Activated T-helper 2 cell treated with anti-CD3 and anti-CD28 coated beads, Interferon-gamma antibody, Interleukin-2, Interleukin-4, amounts not matched to agents 10 μg/mL and 5 μg/mL and 100 μg/mL, durations not matched to agents 14 hours and 24 hours and 36 hours (primary cell): ENCODE measurements at regions not wholly inside any gene's neighbourhood (a gene's known extent, or its start where the extent isn't known, plus 50 kb on each side); places are given as distances from the start of the nearest gene placed in this dataset.

Source experiments
- DNase-seq: peaks from one replicate; pipeline ENCODE4 v3.0.0; 2021; ENCODE audit warnings: low spot score
- H3K27ac Mint-ChIP-seq: one replicate; pipeline ENCODE4 v1.8.0; 2021; ENCODE audit warnings: mixed read lengths
- H3K27me3 Mint-ChIP-seq: one replicate; pipeline ENCODE4 v1.8.0; 2021; ENCODE audit warnings: low read depth, mixed read lengths
- H3K36me3 Mint-ChIP-seq: one replicate; pipeline ENCODE4 v1.8.0; 2021; ENCODE audit warnings: low read depth, mixed read lengths
- H3K4me1 Mint-ChIP-seq: one replicate; pipeline ENCODE4 v1.8.0; 2021; ENCODE audit warnings: low read depth, mixed read lengths
- H3K4me3 Mint-ChIP-seq: one replicate; pipeline ENCODE4 v1.8.0; 2021; ENCODE audit warnings: low read depth, mild to moderate bottlenecking, moderate library complexity, mixed read lengths
- H3K9me3 Mint-ChIP-seq: one replicate; pipeline ENCODE4 v1.8.0; 2021; ENCODE audit warnings: mixed read lengths
- intact Hi-C: fragments of 100-400 bp; cut with micrococcal nuclease; formaldehyde crosslinking; loops from one replicate; pipeline ENCODE4 v1.15.1; 2023

DNA sequence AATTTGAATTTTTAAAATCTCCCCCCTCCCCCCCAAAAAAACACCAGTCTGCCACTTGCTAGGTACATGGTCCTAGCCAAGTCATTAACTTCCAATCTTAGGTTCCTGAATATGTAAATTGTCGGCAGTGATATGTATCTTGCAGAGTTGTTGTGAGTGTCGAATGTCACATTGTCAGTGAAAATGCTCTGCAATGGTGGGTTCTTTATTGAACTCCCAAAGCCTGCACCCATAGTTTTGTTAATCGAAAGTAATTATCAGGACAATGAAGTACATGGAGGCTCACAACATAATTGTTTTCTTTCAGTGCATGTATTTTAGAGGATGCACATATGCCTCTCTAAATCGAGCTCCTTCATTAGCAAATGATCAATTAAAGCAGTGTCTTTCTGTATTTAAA, 185.6 kb upstream of the S100G start:
- Mint-ChIP-seq H3K36me3 (no peaks in the 10 kb centered on the region), H3K9me3 (no peaks in the 10 kb centered on the region), H3K27ac (no peak overlapping the region), H3K27me3 (peaks cover 1% of the 10 kb centered on the region), H3K4me3 (no peak overlapping the region), H3K4me1 (no peaks in the 10 kb centered on the region)
- DNase-seq, result no peak
- intact Hi-C loops, result no loop called here

- DNase-seq, result no peak
- Mint-ChIP-seq H3K27ac (no peak overlapping the region), H3K27me3 (peaks cover 1% of the 10 kb centered on the region), H3K4me1 (no peaks in the 10 kb centered on the region), H3K9me3 (no peaks in the 10 kb centered on the region), H3K4me3 (no peak overlapping the region), H3K36me3 (no peaks in the 10 kb centered on the region)
- intact Hi-C loops, result no loop called here
These were observed 184.7 kb upstream of the S100G start for GRCh38 chrX:16465081-16465876.

GRCh38 chrX:16466640-16467432, 183.1 kb upstream of the S100G start:
- Mint-ChIP-seq H3K9me3 (no peaks in the 10 kb centered on the region), H3K4me3 (no peak overlapping the region), H3K27me3 (peaks cover 1% of the 10 kb centered on the region), H3K27ac (no peak overlapping the region), H3K4me1 (no peaks in the 10 kb centered on the region), H3K36me3 (no peaks in the 10 kb centered on the region)
- intact Hi-C loops, result no loop called here
- DNase-seq, result no peak

DNA sequence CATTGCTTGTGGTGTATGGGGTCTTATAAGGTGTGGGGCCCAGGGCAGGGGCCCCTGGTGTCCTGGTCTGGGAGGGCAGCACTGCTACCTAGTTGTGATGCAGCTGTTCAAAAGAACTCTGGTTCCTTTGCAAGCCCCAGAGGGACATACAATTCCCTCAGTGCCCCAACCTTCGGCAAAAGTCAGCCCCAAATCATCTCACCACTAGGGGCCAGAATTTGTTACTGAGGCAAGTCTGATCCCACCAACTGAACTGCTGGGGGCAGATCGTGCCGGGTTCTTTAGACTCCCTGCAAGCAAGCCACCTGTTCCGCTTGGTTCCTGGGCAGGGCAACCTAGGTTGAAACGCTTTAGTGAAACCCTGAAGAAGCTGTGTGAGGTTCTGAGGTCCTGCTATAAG, 180.1 kb upstream of the S100G start:
- DNase-seq, result no peak
- Mint-ChIP-seq H3K4me1 (peaks cover 3% of the 10 kb centered on the region), H3K27ac (no peak overlapping the region), H3K36me3 (no peaks in the 10 kb centered on the region), H3K27me3 (no peaks in the 10 kb centered on the region), H3K4me3 (no peak overlapping the region), H3K9me3 (no peaks in the 10 kb centered on the region)
- intact Hi-C loops, result no loop called here

- Mint-ChIP-seq H3K27ac (no peak overlapping the region), H3K4me1 (peaks cover 3% of the 10 kb centered on the region), H3K4me3 (no peak overlapping the region), H3K36me3 (no peaks in the 10 kb centered on the region), H3K9me3 (no peaks in the 10 kb centered on the region), H3K27me3 (no peaks in the 10 kb centered on the region)
- intact Hi-C loops, result no loop called here
- no peak for DNase-seq
These were observed 177.6 kb upstream of the S100G start for GRCh38 chrX:16472345-16472744.

DNA sequence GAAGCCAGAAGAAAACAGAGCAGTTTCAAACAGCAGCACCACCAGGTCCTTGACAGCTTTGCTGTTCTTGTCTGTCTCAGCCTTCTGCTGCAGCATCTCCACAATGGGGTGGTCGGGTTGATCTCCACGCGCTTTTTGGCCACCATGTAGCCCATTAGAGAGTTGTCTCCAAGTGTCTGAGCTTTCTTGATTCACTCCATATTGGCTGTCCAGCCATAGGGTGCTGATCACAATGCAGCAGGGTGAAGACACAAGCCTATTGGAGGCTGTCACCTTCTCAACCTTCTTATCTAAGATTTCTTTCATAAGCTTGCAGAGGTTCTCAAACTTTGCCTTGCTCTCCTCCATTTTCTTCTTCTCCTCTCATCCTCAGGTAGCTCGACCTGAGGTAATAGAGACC, 175.4 kb upstream of the S100G start:
- intact Hi-C loops, result no loop called here

GRCh38 chrX:16476009-16476408, 173.9 kb upstream of the S100G start:
- no peaks in the 10 kb centered on the region for H3K36me3 Mint-ChIP-seq
- DNase-seq, result no peak
- no peaks in the 10 kb centered on the region for H3K27me3 Mint-ChIP-seq
- H3K27ac Mint-ChIP-seq, result no peak overlapping the region
- H3K4me1 Mint-ChIP-seq, result peaks cover 7% of the 10 kb centered on the region
- H3K9me3 Mint-ChIP-seq, result no peaks in the 10 kb centered on the region
- no peak overlapping the region for H3K4me3 Mint-ChIP-seq
- intact Hi-C loops, result no loop called here

More for the DNA sequence above, 175.4 kb upstream of the S100G start:
- H3K27me3 Mint-ChIP-seq, result no peaks in the 10 kb centered on the region
- H3K36me3 Mint-ChIP-seq, result no peaks in the 10 kb centered on the region
- DNase-seq, result no peak
- H3K4me3 Mint-ChIP-seq, result no peak overlapping the region
- no peaks in the 10 kb centered on the region for H3K9me3 Mint-ChIP-seq
- peaks cover 7% of the 10 kb centered on the region for H3K4me1 Mint-ChIP-seq
- H3K27ac Mint-ChIP-seq, result no peak overlapping the region

- Mint-ChIP-seq H3K9me3 (no peaks in the 10 kb centered on the region), H3K4me3 (no peak overlapping the region), H3K27me3 (no peaks in the 10 kb centered on the region), H3K4me1 (peaks cover 7% of the 10 kb centered on the region), H3K36me3 (no peaks in the 10 kb centered on the region), H3K27ac (no peak overlapping the region)
- no peak for DNase-seq
- intact Hi-C loops, result no loop called here
These were observed 173.3 kb upstream of the S100G start for GRCh38 chrX:16476692-16477091.

- Mint-ChIP-seq H3K27ac (no peak overlapping the region), H3K4me1 (peaks cover 10% of the 10 kb centered on the region), H3K4me3 (no peak overlapping the region), H3K36me3 (no peaks in the 10 kb centered on the region), H3K27me3 (no peaks in the 10 kb centered on the region), H3K9me3 (no peaks in the 10 kb centered on the region)
- no peak for DNase-seq
- intact Hi-C loops, result no loop called here
These were observed 170.6 kb upstream of the S100G start for GRCh38 chrX:16479206-16479869.

GRCh38 chrX:16480049-16480448, 169.9 kb upstream of the S100G start:
- Mint-ChIP-seq H3K4me1 (peaks cover 14% of the 10 kb centered on the region), H3K36me3 (no peaks in the 10 kb centered on the region), H3K4me3 (no peak overlapping the region), H3K27ac (no peak overlapping the region), H3K9me3 (no peaks in the 10 kb centered on the region), H3K27me3 (no peaks in the 10 kb centered on the region)
- no peak for DNase-seq
- intact Hi-C loops, result no loop called here

DNA sequence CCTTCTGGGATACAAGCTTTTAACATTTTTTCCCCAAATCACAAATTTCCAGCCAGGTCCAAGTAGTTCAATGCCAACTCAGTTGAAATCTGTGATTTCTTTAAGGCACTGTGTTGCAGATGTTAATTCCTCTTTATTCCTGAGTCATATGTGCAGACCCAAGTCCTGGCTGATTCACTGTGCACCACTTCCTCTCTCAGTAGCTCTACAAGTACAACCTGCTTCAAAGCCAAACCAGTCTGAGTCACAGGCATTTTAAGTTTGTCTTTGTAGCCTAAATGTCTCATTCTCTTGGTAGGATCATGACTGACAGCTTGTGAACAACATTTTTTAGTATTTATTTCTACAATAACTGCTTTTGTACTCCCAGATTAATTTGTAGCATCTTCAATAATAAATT, 165.6 kb upstream of the S100G start:
- no peak overlapping the region for H3K27ac Mint-ChIP-seq
- H3K9me3 Mint-ChIP-seq, result no peaks in the 10 kb centered on the region
- H3K4me3 Mint-ChIP-seq, result no peak overlapping the region
- intact Hi-C loops, result no loop called here
- DNase-seq, result no peak
- H3K36me3 Mint-ChIP-seq, result no peaks in the 10 kb centered on the region
- peaks cover 11% of the 10 kb centered on the region for H3K4me1 Mint-ChIP-seq
- H3K27me3 Mint-ChIP-seq, result no peaks in the 10 kb centered on the region

GRCh38 chrX:16487620-16488385, 162.2 kb upstream of the S100G start:
- intact Hi-C loops, result no loop called here
- H3K4me1 Mint-ChIP-seq, result peaks cover 10% of the 10 kb centered on the region
- H3K9me3 Mint-ChIP-seq, result no peaks in the 10 kb centered on the region

More at GRCh38 chrX:16487620-16488385, 162.2 kb upstream of the S100G start:
- no peaks in the 10 kb centered on the region for H3K36me3 Mint-ChIP-seq
- H3K27ac Mint-ChIP-seq, result no peak overlapping the region
- DNase-seq, result no peak
- H3K4me3 Mint-ChIP-seq, result no peak overlapping the region
- no peaks in the 10 kb centered on the region for H3K27me3 Mint-ChIP-seq
